A549 (cell line): ENCODE measurements at regions not wholly inside any gene's neighbourhood (a gene's known extent, or its start where the extent isn't known, plus 50 kb on each side); places are given as distances from the start of the nearest gene placed in this dataset.

Source experiments
- BHLHE40 ChIP-seq: IDR thresholded peaks from 2 replicates; pipeline ENCODE4 v1.6.1; 2012; ENCODE audit warnings: low read depth, low read length, inconsistent platforms
- CHD2 ChIP-seq: fragments of 150-350 bp; IDR thresholded peaks from 2 replicates; pipeline ENCODE4 v1.6.1; 2014; ENCODE audit warnings: low read length; ENCODE audit not compliant: partially characterized antibody
- EP300 ChIP-seq, 2 experiments: fragments of >200 bp; sonication (Bioruptor Twin); formaldehyde crosslinking; IDR thresholded peaks; 2 replicates in 1 of 2; 3 replicates in 1 of 2; pipeline ENCODE4 v1.6.1; 2016 to 2017
- MAZ ChIP-seq: fragments of 150-350 bp; IDR thresholded peaks from 2 replicates; pipeline ENCODE4 v1.6.1; 2014; ENCODE audit warnings: antibody characterized with exemption, low read depth, low read length, borderline replicate concordance
- NR3C1 ChIP-seq: fragments of >200 bp; sonication (Bioruptor Twin); formaldehyde crosslinking; IDR thresholded peaks from 3 replicates; pipeline ENCODE4 v1.6.1; 2017
- POLR2A ChIP-seq: IDR thresholded peaks from 2 replicates; pipeline ENCODE4 v1.6.1; 2012; ENCODE audit warnings: mild to moderate bottlenecking, low read length
- POLR2AphosphoS2 ChIP-seq: conservative IDR thresholded peaks from 2 replicates; pipeline ENCODE4 v1.6.1; 2012; ENCODE audit warnings: low read length, improper control_type of control experiment, inconsistent platforms
- TF ChIP-seq, protein P1 (sequence below): fragments of >200 bp; sonication (Bioruptor Twin); formaldehyde crosslinking; IDR thresholded peaks from 3 replicates; pipeline ENCODE4 v1.5.1; 2016
- TF ChIP-seq, protein P2 (sequence below): fragments of 450-650 bp; IDR thresholded peaks from 2 replicates; pipeline ENCODE4 v1.6.1; 2014; ENCODE audit warnings: antibody characterized with exemption

DNA sequence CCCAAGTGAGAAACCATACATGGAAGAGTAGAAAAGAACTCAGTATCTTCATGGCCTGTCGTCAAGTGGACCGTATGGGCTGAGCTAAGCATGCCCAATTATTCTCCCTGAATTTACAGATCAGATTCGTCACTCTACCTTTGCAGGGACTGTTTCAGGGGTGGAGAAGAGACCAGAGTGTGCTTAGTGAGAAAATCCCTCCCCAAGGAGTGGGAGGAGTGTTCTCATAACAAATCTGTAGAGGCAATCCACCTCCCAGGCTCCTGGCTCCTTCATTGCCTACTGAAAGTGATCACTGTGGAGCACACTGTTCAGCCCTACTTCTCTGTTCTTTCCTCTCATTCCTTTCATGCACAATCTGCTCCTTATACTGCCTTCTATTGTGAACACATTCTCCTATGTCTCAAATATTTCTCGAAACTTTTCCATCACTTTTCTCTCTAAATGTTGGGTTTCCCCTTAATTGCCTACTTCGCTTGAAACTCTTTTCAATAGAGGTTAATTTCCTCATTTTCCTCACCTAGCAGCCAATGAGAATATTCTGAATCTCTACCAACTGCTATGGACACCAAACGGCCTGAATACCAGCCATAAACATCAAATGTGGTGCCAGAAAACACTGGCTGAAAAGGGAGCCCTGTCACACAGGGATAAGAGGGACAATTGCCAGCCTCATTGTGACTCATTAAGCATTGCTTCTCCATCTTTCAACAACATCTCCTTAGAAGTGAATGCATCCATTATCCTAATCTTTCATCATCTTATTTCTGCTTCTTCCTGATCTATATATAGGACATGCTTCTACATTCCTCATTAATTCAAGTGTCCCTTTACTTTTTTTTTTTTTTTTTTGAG, 398.3 kb downstream of the UTRN start:
- TF ChIP-seq, protein P1, sequence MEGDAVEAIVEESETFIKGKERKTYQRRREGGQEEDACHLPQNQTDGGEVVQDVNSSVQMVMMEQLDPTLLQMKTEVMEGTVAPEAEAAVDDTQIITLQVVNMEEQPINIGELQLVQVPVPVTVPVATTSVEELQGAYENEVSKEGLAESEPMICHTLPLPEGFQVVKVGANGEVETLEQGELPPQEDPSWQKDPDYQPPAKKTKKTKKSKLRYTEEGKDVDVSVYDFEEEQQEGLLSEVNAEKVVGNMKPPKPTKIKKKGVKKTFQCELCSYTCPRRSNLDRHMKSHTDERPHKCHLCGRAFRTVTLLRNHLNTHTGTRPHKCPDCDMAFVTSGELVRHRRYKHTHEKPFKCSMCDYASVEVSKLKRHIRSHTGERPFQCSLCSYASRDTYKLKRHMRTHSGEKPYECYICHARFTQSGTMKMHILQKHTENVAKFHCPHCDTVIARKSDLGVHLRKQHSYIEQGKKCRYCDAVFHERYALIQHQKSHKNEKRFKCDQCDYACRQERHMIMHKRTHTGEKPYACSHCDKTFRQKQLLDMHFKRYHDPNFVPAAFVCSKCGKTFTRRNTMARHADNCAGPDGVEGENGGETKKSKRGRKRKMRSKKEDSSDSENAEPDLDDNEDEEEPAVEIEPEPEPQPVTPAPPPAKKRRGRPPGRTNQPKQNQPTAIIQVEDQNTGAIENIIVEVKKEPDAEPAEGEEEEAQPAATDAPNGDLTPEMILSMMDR = no peak
- TF ChIP-seq CHD2 (no peak), POLR2A (no peak), EP300 (IDR thresholded peaks at IDR 0.05) (no peak), MAZ (no peak), NR3C1 (no peak), BHLHE40 (no peak), POLR2AphosphoS2 (no peak)
- TF ChIP-seq, protein P2, sequence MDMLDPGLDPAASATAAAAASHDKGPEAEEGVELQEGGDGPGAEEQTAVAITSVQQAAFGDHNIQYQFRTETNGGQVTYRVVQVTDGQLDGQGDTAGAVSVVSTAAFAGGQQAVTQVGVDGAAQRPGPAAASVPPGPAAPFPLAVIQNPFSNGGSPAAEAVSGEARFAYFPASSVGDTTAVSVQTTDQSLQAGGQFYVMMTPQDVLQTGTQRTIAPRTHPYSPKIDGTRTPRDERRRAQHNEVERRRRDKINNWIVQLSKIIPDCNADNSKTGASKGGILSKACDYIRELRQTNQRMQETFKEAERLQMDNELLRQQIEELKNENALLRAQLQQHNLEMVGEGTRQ = no peak
